Fibroblast of lung (primary cell): ENCODE measurements at regions not wholly inside any gene's neighbourhood (a gene's known extent, or its start where the extent isn't known, plus 50 kb on each side); places are given as distances from the start of the nearest gene placed in this dataset.

Source experiments
- EZH2 ChIP-seq: IDR thresholded peaks from 2 replicates; pipeline ENCODE4 v1.5.1; 2012; ENCODE audit warnings: low read length, control low read depth, mild to moderate bottlenecking; ENCODE audit errors: missing control alignments
- TF ChIP-seq, protein P1 (sequence below), 2 donors: IDR thresholded peaks in 1 of 2; conservative IDR thresholded peaks in 1 of 2; 1 replicate in 1 of 2; 2 replicates in 1 of 2; pipeline ENCODE4 v1.5.1; 2011 to 2012; ENCODE audit warnings: low read length in 2 of 2, control low read depth in 1 of 2, inconsistent platforms in 1 of 2, low read depth in 1 of 2, mild to moderate bottlenecking in 1 of 2

DNA sequence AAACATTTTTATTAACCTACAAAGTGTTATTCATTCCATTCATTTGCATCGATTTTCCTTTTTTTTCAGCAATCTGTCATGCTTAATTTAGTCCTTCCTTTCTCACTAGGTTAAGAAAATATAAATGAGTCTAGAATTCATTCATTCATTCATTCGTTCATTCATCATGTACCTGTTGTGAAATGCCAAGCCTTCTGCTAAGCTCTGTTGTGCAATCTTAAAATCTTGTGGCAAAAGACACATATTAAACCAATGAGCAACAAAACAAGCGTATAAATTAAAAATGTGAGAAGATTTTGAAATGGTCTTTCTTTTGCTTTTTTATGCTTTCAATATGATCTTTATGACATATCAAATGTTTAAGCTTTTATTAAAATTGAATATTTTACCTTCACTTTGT lies 88.6 kb upstream of the MAD2L1 start:
- no peak for TF ChIP-seq EZH2
- TF ChIP-seq, protein P1, sequence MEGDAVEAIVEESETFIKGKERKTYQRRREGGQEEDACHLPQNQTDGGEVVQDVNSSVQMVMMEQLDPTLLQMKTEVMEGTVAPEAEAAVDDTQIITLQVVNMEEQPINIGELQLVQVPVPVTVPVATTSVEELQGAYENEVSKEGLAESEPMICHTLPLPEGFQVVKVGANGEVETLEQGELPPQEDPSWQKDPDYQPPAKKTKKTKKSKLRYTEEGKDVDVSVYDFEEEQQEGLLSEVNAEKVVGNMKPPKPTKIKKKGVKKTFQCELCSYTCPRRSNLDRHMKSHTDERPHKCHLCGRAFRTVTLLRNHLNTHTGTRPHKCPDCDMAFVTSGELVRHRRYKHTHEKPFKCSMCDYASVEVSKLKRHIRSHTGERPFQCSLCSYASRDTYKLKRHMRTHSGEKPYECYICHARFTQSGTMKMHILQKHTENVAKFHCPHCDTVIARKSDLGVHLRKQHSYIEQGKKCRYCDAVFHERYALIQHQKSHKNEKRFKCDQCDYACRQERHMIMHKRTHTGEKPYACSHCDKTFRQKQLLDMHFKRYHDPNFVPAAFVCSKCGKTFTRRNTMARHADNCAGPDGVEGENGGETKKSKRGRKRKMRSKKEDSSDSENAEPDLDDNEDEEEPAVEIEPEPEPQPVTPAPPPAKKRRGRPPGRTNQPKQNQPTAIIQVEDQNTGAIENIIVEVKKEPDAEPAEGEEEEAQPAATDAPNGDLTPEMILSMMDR (conservative IDR thresholded peaks at IDR 0.05 in 1 of 2, IDR thresholded peaks at IDR 0.05 in 1 of 2; ENCODE audit: low read depth in 1 of 2, low read length in 2 of 2), result no peak
